ENCODE measurements at regions not wholly inside any gene's neighbourhood (a gene's known extent, or its start where the extent isn't known, plus 50 kb on each side); places are given as distances from the start of the nearest gene placed in this dataset.

DNA sequence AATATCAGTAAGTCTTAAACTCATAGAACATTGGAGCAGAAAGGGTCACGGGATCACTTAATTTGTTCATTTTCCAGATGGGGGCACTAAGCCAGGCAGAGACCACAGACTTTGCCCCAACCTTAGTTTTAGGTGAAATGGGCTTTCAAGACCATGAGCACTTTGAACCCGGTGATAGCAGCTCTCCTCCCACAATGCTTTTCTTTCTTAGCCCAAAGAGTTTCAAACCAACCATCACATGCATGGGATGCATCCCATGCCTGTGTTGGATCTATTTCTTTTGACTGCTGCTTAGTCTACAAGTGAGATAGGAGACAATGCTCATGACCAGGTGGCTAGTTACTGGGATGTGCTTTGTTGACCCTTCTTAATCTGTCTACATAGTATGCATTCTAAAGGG, 240.6 kb downstream of the NUF2 start:
- TF ChIP-seq CTCF (conservative IDR thresholded peaks at IDR 0.05) (no peak), ZFX (IDR thresholded peaks at IDR 0.05) (no peak)
